HUDEP-2 (cell line): ENCODE measurements at regions not wholly inside any gene's neighbourhood (a gene's known extent, or its start where the extent isn't known, plus 50 kb on each side); places are given as distances from the start of the nearest gene placed in this dataset.

Experiments
- DNase-seq, 76 experiments: peaks; one replicate each; lab custom pipeline; 2025; ENCODE audit not compliant: unreplicated experiment in 76 of 76; lab: John Stamatoyannopoulos, UW

- DNase-seq = no peak
These were observed 445.0 kb downstream of the CDH26 start for GRCh38 chr20:60403105-60403741.

- DNase-seq = no peak
These were observed 449.0 kb downstream of the CDH26 start for GRCh38 chr20:60407011-60407771.

GRCh38 chr20:60407938-60408337 is 449.7 kb downstream of the CDH26 start:
- DNase-seq = no peak

- no peak for DNase-seq
These were observed 450.2 kb downstream of the CDH26 start for GRCh38 chr20:60408435-60408834.

- DNase-seq = no peak
These were observed 452.5 kb downstream of the CDH26 start for GRCh38 chr20:60410618-60411264.

- no peak for DNase-seq
These were observed 453.6 kb downstream of the CDH26 start for GRCh38 chr20:60411813-60412212.

GRCh38 chr20:60420676-60421229 is 462.5 kb downstream of the CDH26 start:
- no peak for DNase-seq

GRCh38 chr20:60422848-60423247 is 464.6 kb downstream of the CDH26 start:
- no peak for DNase-seq

- no peak for DNase-seq
These were observed 466.2 kb downstream of the CDH26 start for GRCh38 chr20:60424267-60424902.

- DNase-seq = no peak
These were observed 469.3 kb downstream of the CDH26 start for GRCh38 chr20:60427516-60427915.

- DNase-seq = no peak
These were observed 470.4 kb downstream of the CDH26 start for GRCh38 chr20:60428651-60429050.

- DNase-seq = no peak
These were observed 472.3 kb downstream of the CDH26 start for GRCh38 chr20:60430516-60431001.

GRCh38 chr20:60431349-60431748 is 473.1 kb downstream of the CDH26 start:
- DNase-seq = no peak

GRCh38 chr20:60437418-60437817 is 479.2 kb downstream of the CDH26 start:
- DNase-seq = no peak

GRCh38 chr20:60446267-60447111 is 488.3 kb downstream of the CDH26 start:
- DNase-seq = no peak

GRCh38 chr20:60447703-60448102 is 489.5 kb downstream of the CDH26 start:
- no peak for DNase-seq

GRCh38 chr20:60453388-60454246 is 495.4 kb downstream of the CDH26 start:
- DNase-seq = no peak

- DNase-seq = no peak
These were observed 496.3 kb downstream of the CDH26 start for GRCh38 chr20:60454491-60454890.

GRCh38 chr20:60455272-60455671 is 497.0 kb downstream of the CDH26 start:
- no peak for DNase-seq
